ENCODE measurements at regions not wholly inside any gene's neighbourhood (a gene's known extent, or its start where the extent isn't known, plus 50 kb on each side); places are given as distances from the start of the nearest gene placed in this dataset.

- no peak for DNase-seq (ENCODE audit: low spot score)
Measured at GRCh38 chr3:22885574-22886341, 317.4 kb upstream of the UBE2E2 start.

- DNase-seq (ENCODE audit: low spot score) = no peak
Measured at GRCh38 chr3:22886439-22887068, 316.6 kb upstream of the UBE2E2 start.

DNA sequence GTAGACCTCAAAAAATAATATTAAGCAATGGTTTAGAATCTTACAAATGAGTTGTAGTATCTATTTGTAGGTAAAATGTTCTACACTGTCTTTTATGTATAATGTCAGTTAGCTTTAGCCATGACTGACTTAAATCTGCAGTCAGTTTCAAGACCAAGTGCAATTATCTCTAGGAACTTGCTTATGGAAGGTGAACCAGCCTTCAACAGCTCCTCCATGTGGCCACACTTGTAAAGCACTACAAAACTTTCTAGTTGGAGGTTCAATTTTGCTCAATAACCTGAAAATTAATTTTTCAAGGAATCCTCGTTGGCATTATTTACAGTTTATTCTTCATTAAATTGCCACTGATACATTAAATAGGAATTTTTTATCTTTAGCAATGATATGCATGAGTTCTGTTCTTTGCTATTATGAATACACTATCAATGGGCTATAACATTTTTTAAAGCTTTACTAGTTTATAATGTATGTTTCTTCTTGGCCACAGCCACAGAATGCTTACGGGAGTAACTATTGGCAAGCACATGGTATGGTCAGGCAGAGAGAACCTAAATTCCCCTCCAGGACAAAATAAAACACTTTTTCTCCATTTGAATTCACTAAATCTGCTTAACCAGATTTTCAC lies 315.3 kb upstream of the UBE2E2 start:
- peak; percentile 34 for DNase-seq (ENCODE audit: low spot score)

DNA sequence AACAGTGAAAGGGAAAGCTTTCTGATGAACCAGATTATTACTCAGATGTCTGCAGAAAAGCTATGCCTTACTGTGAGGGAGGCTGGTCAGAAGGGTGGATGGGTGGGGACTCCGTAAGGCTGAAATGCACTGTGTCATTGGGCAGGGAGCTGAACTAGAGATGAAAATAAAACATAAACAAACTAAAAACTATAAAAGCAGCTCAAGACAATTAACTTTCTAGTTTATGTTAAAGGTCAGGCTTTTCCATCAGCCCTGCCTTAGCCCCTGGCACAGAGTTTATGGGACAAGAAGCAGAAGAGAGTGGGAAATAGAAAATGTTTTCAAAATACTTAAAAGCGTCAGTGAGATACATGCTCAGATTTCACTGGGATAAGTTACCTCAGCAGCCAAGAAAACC lies 310.0 kb upstream of the UBE2E2 start:
- peak; percentile 67 for DNase-seq (ENCODE audit: low spot score)

DNA sequence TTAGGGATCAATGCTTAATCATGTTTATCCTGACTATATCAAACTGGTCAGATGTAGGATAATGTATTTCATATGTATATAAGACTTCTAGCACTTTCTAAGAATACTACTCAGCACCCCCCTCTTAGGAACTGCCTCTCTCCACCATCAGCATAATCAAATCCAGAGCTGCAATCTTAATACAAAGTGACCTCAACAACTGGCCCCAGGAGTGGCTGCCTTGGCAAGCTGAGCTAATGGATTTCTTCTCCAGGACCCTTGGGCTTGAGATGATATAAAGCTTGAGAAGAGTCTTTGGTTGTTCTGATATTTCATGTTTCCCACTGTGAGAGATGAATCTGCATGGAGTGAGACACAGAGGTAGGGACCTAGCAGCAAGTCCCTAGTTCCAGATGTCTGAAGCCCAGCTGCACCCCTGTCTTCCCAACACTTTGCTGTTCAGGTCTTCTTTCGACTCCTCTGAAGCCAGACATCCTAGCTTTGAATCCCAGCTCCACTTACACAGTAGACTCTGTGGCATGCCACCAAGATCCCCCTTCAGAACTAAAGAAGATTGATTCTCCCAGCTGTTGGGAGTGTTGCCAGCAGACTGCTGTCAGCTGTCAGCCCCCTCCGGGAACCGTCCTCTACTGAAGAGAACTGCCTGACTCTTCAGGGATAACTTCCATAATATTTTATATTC lies 309.3 kb upstream of the UBE2E2 start:
- peak; percentile 35 for DNase-seq (ENCODE audit: low spot score)

DNA sequence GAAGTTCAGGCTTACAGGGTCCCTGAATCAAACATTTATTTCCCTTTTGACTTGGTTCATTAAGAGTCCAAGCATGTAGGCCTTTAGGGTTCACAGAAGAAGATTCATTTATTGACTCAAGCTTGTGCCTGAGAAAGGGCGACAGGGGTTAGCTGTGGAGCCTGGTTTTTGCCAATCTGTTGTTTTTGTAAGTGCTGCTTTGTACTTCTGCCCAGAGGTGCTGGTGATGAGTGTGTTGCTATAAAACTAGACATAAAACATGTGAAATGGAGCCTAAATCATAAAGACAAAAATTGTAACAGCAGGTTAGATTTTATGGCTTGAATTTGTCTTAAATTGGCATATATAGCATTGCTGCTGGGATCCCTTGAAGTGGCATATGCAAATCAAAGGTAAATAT lies 308.3 kb upstream of the UBE2E2 start:
- no peak for DNase-seq (ENCODE audit: low spot score)

DNA sequence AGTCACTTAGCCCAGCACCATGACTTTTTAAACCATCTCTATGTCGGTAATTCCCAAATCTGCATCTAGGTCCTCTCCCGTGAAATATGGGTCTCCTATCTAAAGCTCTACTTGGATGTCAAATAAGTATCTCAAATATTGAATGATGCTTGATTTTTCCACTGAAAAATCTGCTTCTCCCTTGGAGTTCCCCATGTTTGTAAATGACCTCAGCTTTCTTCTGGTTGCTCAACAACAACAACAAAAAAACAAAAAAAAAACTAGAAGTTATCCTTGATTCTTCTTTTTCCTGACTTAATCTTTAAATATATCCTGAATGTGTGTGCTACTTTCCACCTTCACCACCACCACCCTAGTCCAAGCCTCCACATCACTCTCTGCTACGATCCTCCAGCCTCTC lies 307.5 kb upstream of the UBE2E2 start:
- DNase-seq (ENCODE audit: low spot score) = no peak

- DNase-seq (ENCODE audit: low spot score) = no peak
Measured at GRCh38 chr3:22898558-22898957, 304.6 kb upstream of the UBE2E2 start.

- no peak for DNase-seq (ENCODE audit: low spot score)
Measured at GRCh38 chr3:22899441-22899840, 303.7 kb upstream of the UBE2E2 start.

- no peak for DNase-seq (ENCODE audit: low spot score)
Measured at GRCh38 chr3:22900296-22900695, 302.8 kb upstream of the UBE2E2 start.

DNA sequence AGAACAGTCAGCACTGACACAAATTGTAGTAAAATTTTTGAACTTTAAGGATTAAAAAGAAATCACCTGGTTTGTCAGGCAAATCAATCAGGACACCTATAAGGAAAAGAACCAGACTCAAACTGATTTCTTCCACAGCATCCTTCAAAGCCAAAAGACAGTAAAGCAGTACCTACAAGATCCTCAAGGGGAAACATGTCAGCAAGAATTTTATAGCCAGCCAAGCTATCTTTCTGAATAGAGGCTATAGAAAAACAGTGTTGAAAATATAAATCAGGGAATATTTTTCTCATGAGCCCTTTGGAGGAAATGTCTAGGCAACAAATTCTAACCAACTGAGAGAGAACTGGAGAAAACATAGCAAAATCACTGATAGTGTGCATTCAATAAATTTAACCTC lies 301.4 kb upstream of the UBE2E2 start:
- no peak for DNase-seq (ENCODE audit: low spot score)

DNA sequence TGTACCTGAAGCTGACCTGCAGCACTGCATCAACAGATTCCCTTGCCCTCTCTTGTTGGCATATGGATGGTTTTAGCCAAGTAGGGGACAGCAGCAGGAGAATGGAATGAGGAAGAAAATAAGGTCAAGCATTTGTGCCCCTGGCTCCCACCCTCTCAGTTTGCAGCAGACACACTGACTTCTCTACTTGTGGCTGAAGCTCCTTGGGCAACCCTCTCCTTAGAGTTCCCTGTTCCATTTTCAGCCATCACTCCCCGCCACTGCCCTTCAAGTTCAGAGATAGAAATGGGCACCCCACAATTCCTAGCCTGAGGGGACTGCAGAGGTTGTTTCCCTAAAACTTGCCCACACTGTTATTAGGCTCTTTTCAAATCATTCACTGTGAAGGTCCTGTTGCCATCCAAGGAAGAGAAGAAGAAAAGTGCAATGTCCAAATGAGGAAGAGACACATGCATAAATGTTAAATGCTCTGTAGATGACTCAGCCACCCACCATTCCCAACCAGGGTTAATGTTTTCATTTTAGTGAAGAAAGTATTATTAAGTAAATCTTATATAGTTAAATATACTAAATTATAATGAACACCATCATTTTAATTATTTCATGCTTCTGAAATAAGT lies 295.9 kb upstream of the UBE2E2 start:
- no peak for DNase-seq (ENCODE audit: low spot score)

GRCh38 chr3:22907796-22908195 lies 295.3 kb upstream of the UBE2E2 start:
- DNase-seq (ENCODE audit: low spot score) = no peak

- peak; percentile 55 for DNase-seq (ENCODE audit: low spot score)
Measured at GRCh38 chr3:22908989-22909507, 294.1 kb upstream of the UBE2E2 start.

DNA sequence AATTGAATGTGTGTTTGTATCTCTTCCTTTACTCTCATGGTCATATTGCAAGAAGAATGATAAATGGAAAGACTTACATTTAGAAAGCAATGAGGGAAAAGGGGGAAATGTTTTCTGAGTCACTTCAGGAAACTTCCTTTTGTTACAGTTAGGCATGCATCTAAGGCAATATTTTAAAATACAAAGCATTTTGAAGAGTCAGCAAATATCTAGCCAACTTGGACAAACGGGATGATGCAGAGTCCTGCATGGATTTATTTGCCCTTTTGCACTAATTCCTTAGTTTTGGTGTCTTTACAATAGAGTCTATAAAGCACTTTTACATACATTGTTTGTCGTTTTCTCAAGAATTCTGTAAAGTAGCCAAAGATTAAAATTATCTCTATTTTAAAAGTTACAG lies 286.2 kb upstream of the UBE2E2 start:
- no peak for DNase-seq (ENCODE audit: low spot score)

DNA sequence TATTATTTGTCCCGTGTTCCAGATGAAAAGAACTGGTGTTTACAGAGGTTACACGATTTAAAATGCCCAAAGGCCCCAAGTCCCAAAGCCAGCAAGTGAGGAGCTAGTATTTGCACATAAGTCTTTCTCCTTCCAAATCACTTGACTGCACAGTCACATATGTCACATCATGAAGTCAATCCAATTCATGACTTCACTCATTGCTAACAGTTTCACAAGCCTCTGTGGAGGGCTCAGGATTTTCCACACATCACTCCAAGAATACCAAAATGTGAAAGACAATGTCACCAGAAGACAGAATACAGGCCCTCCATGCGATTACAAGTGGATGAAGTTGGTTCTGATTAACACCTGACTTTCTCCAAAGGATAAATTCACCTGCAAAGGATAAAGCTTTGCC lies 283.1 kb upstream of the UBE2E2 start:
- DNase-seq (ENCODE audit: low spot score) = no peak

- no peak for DNase-seq (ENCODE audit: low spot score)
Measured at GRCh38 chr3:22922317-22922716, 280.8 kb upstream of the UBE2E2 start.

DNA sequence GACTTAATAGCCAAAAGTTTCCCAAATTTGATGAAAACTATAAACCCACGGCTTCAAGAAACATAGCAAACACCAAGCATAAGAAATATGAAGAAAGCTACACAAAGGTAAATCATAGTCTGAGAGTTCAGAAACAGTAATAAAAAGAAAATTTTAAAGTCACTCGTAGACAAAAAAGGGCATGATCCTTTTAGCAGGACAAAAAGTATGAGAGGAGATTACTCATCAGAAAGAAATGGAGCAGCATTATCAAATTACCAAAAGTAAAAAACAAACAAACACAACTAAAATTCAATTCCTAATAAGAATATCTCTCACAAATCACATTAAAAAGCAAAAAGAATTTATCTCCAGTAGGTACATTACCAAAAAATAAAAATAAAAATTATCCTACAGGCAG lies 279.4 kb upstream of the UBE2E2 start:
- no peak for DNase-seq (ENCODE audit: low spot score)

DNA sequence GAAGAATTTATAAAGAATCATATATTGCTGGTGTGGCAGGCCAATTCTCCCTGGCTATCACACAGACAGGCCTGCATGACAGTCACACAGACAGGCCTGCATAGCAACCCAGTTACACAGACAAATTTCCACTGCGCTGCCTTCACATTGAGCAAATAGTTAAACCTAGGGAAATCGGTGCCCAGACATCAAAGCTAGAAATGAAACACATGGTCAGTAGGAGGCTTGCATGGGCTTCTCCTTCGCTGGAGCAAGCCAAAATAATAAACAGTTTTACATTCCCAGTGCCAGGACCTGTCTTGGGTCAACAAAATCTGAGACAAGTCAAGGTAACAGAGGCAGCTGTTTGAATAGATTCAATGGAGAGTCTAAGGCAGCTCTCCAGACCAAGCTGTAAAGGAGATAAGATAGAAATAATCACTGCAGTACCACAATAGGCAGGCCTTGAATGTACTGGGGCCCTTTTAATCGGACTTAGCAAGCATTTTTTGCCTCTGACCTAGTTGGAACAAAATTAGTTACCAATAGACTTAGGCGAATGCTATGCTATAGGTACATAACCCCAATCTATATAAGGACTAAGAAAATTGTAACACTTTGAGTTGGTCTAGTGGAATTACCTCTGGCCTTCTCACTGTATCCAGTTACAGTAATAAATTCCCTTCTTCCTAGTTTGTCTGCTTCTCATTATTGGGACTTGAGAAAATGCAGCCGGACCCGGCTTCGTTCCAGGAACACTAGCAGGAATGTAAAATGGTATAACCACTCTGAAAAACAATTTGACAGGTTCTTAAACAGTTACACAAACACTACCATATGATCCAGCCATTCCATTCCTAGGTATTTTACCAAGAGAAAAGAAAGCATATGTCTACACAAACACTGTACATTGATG lies 274.7 kb upstream of the UBE2E2 start:
- peak; percentile 43 for DNase-seq (ENCODE audit: low spot score)

GRCh38 chr3:22933051-22933840 lies 269.9 kb upstream of the UBE2E2 start:
- no peak for DNase-seq (ENCODE audit: low spot score)

All from umbilical cord (tissue), 1 donor.